ENCODE measurements at regions not wholly inside any gene's neighbourhood (a gene's known extent, or its start where the extent isn't known, plus 50 kb on each side); places are given as distances from the start of the nearest gene placed in this dataset.

GRCh38 chr11:86889001-86889341, 66.2 kb downstream of the FZD4 start:
- BruUV-seq (replicated peaks): no TSS peak
- H4K20me1 ChIP-seq (ENCODE audit: insufficient read depth): no peaks in the 10 kb centered on the region
- DNase-seq (ENCODE audit: low read depth, low spot score): no peak
- no peaks in the 10 kb centered on the region for H3K36me3 ChIP-seq (ENCODE audit: control insufficient read depth in 1 of 2, insufficient read depth in 2 of 2, low read length in 2 of 2)
- no peaks in the 10 kb centered on the region for H3K9me2 ChIP-seq (ENCODE audit: insufficient read depth)
- H3K27me3 ChIP-seq (ENCODE audit: insufficient read depth, low read length): no peaks in the 10 kb centered on the region
- intact Hi-C loops (cut with micrococcal nuclease): no loop called here
- no peaks in the 10 kb centered on the region for H3K4me1 ChIP-seq (ENCODE audit: control insufficient read depth in 1 of 2, insufficient read depth in 2 of 2, low read length in 2 of 2)
- no peak for TF ChIP-seq ZFX (IDR thresholded peaks at IDR 0.05)
- no peak for TF ChIP-seq ATF3 (IDR thresholded peaks at IDR 0.05)
- no peak for TF ChIP-seq SRF (IDR thresholded peaks at IDR 0.05; ENCODE audit: low read depth)
- no peak for TF ChIP-seq MAX (IDR thresholded peaks at IDR 0.05)
- TF ChIP-seq CBX3 (IDR thresholded peaks at IDR 0.05; ENCODE audit: low read depth): no peak
- TF ChIP-seq SIN3A (IDR thresholded peaks at IDR 0.05; ENCODE audit: low read depth): no peak
- no peak for TF ChIP-seq ZNF274 (IDR thresholded peaks at IDR 0.05; ENCODE audit: low read depth, low read length)
- TF ChIP-seq TCF7L2 (IDR thresholded peaks at IDR 0.05; ENCODE audit: borderline replicate concordance, extremely low read depth, insufficient read depth, insufficient read length): no peak
- no peak for TF ChIP-seq EZH2 (IDR thresholded peaks at IDR 0.05)
- no peak for TF ChIP-seq FOSL1 (IDR thresholded peaks at IDR 0.05; ENCODE audit: low read depth)
- no peak for TF ChIP-seq JUND (IDR thresholded peaks at IDR 0.05)
- no peak for TF ChIP-seq YY1 (IDR thresholded peaks at IDR 0.05; ENCODE audit: extremely low read depth, insufficient replicate concordance, low read depth, low read length)
- no peak for TF ChIP-seq EZH2phosphoT487 (IDR thresholded peaks at IDR 0.05; ENCODE audit: borderline replicate concordance)
- TF ChIP-seq ZBTB33 (IDR thresholded peaks at IDR 0.05; ENCODE audit: extremely low read depth, insufficient replicate concordance, low read length): no peak
- no peak for TF ChIP-seq POLR2A (IDR thresholded peaks at IDR 0.05; ENCODE audit: borderline replicate concordance, extremely low read depth, insufficient read depth, insufficient read length)
- TF ChIP-seq CTCF (IDR thresholded peaks at IDR 0.05 in 2 of 3, conservative IDR thresholded peaks at IDR 0.05 in 1 of 3; ENCODE audit: borderline replicate concordance in 1 of 3, insufficient read depth in 1 of 3, low read depth in 2 of 3, low read length in 2 of 3): no peak
- TF ChIP-seq ELF1 (IDR thresholded peaks at IDR 0.05; ENCODE audit: borderline replicate concordance, low read depth): no peak
- TF ChIP-seq SP1 (IDR thresholded peaks at IDR 0.05; ENCODE audit: low read depth): no peak
- H2AFZ ChIP-seq (ENCODE audit: low read depth, low read length, poor library complexity, severe bottlenecking): no peak overlapping the region
- no peaks in the 10 kb centered on the region for H3K9me3 ChIP-seq (ENCODE audit: control insufficient read depth in 1 of 2, insufficient read depth in 1 of 2, low read depth in 1 of 2, low read length in 2 of 2)
- no peak overlapping the region for H3K9ac ChIP-seq (ENCODE audit: low read length)
- CTCF ChIA-PET: no interaction called here
- H3K79me2 ChIP-seq (ENCODE audit: insufficient read depth, low read length): no peaks in the 10 kb centered on the region
- ATAC-seq: no peak
- H3K4me2 ChIP-seq (ENCODE audit: low read length): no peak overlapping the region
- H3K27ac ChIP-seq (ENCODE audit: low read depth, low read length): no peak overlapping the region
- H3K4me3 ChIP-seq (replicated peaks in 1 of 2; ENCODE audit: low read depth in 1 of 2, low read length in 2 of 2): no peak overlapping the region
- RAD21 ChIA-PET (ENCODE audit: low non-redundant PET in 1 of 2, low total read pairs in 2 of 2, uncharacterized antibody in 2 of 2, unreplicated experiment in 2 of 2): no interaction called here
- POLR2A ChIA-PET: no interaction called here

All from HCT116 (cell line).